Trophoblast cell (in vitro differentiated cells and primary cell): ENCODE measurements at regions not wholly inside any gene's neighbourhood (a gene's known extent, or its start where the extent isn't known, plus 50 kb on each side); places are given as distances from the start of the nearest gene placed in this dataset.

Experiments used
- DNase-seq, 2 donors: peaks; one replicate each; pipeline ENCODE4 v3.0.0-alpha.2; 2016
- H2AFZ ChIP-seq: 2 replicates; pipeline ENCODE4 v1.6.1; 2013; ENCODE audit warnings: low read length, moderate library complexity, mild to moderate bottlenecking; ENCODE audit not compliant: insufficient read depth, poor library complexity
- H2AK5ac ChIP-seq: 2 replicates; pipeline ENCODE4 v1.6.1; 2013; ENCODE audit warnings: mild to moderate bottlenecking, low read length
- H2BK120ac ChIP-seq: 2 replicates; pipeline ENCODE4 v1.6.1; 2013; ENCODE audit warnings: low read length, mild to moderate bottlenecking, moderate library complexity; ENCODE audit not compliant: insufficient read depth, poor library complexity
- H2BK12ac ChIP-seq: 2 replicates; pipeline ENCODE4 v1.6.1; 2013; ENCODE audit warnings: mild to moderate bottlenecking, low read length, moderate library complexity
- H2BK5ac ChIP-seq: 2 replicates; pipeline ENCODE4 v1.6.1; 2013; ENCODE audit warnings: low read length, low read depth, moderate library complexity, mild to moderate bottlenecking; ENCODE audit not compliant: poor library complexity
- H3K14ac ChIP-seq: 2 replicates; pipeline ENCODE4 v1.6.1; 2013; ENCODE audit warnings: mild to moderate bottlenecking, low read length
- H3K18ac ChIP-seq: 2 replicates; pipeline ENCODE4 v1.6.1; 2013; ENCODE audit warnings: mild to moderate bottlenecking, low read length
- H3K23ac ChIP-seq: 2 replicates; pipeline ENCODE4 v1.6.1; 2013; ENCODE audit warnings: low read length
- H3K27ac ChIP-seq: 2 replicates; pipeline ENCODE4 v1.5.1; 2013; ENCODE audit warnings: low read depth, mild to moderate bottlenecking, inconsistent platforms, low read length, moderate library complexity
- H3K27me3 ChIP-seq: 2 replicates; pipeline ENCODE4 v1.6.1; 2013; ENCODE audit warnings: inconsistent platforms, mild to moderate bottlenecking, low read length, moderate library complexity; ENCODE audit not compliant: insufficient read depth
- H3K36me3 ChIP-seq, 2 experiments: 1 replicate in 1 of 2; 2 replicates in 1 of 2; pipeline ENCODE4 v1.6.1; 2013; ENCODE audit warnings: low read length in 2 of 2, mild to moderate bottlenecking in 2 of 2, moderate library complexity in 1 of 2; ENCODE audit not compliant: insufficient read depth in 2 of 2, control insufficient read depth in 1 of 2
- H3K4ac ChIP-seq: 2 replicates; pipeline ENCODE4 v1.6.1; 2013; ENCODE audit warnings: low read depth, mild to moderate bottlenecking, low read length, moderate library complexity
- H3K4me1 ChIP-seq, 2 experiments: 1 replicate in 1 of 2; 2 replicates in 1 of 2; pipeline ENCODE4 v1.6.1; 2013; ENCODE audit warnings: low read length in 2 of 2, mild to moderate bottlenecking in 2 of 2, moderate library complexity in 1 of 2; ENCODE audit not compliant: insufficient read depth in 2 of 2, control insufficient read depth in 1 of 2
- H3K4me2 ChIP-seq: 2 replicates; pipeline ENCODE4 v1.6.1; 2013; ENCODE audit warnings: inconsistent platforms, mild to moderate bottlenecking, low read length, moderate library complexity
- H3K4me3 ChIP-seq: 2 replicates; pipeline ENCODE4 v1.5.1; 2013; ENCODE audit warnings: mild to moderate bottlenecking, low read depth, low read length, inconsistent platforms
- H3K79me1 ChIP-seq: one replicate; pipeline ENCODE4 v1.6.1; 2013; ENCODE audit warnings: low read length
- H3K79me2 ChIP-seq: 2 replicates; pipeline ENCODE4 v1.6.1; 2013; ENCODE audit warnings: low read length, mild to moderate bottlenecking; ENCODE audit not compliant: control insufficient read depth, insufficient read depth, poor library complexity
- H3K9ac ChIP-seq: 2 replicates; pipeline ENCODE4 v1.6.1; 2013; ENCODE audit warnings: mild to moderate bottlenecking, low read length
- H3K9me3 ChIP-seq: 2 replicates; pipeline ENCODE4 v1.6.1; 2013; ENCODE audit warnings: low read depth, mild to moderate bottlenecking, control low read depth, inconsistent platforms, low read length; ENCODE audit not compliant: insufficient read depth
- H4K12ac ChIP-seq: 2 replicates; pipeline ENCODE4 v1.6.1; 2013; ENCODE audit warnings: low read depth, mild to moderate bottlenecking, low read length, moderate library complexity
- H4K8ac ChIP-seq: 2 replicates; pipeline ENCODE4 v1.6.1; 2013; ENCODE audit warnings: low read depth, mild to moderate bottlenecking, low read length, moderate library complexity
- H4K91ac ChIP-seq: one replicate; pipeline ENCODE4 v1.6.1; 2013; ENCODE audit warnings: low read depth, mild to moderate bottlenecking, low read length, moderate library complexity
- WGBS: extraction: QIAGEN DNeasy Blood & Tissue Kit; methylation state at CpG from one replicate; pipeline ENCODE4 v1.1.7; 2013; ENCODE audit warnings: missing lambda C conversion rate; ENCODE audit not compliant: insufficient read length, insufficient coverage; ENCODE audit errors: extremely low coverage; 5-methylcytosine and 5-hydroxymethylcytosine counted together

DNA sequence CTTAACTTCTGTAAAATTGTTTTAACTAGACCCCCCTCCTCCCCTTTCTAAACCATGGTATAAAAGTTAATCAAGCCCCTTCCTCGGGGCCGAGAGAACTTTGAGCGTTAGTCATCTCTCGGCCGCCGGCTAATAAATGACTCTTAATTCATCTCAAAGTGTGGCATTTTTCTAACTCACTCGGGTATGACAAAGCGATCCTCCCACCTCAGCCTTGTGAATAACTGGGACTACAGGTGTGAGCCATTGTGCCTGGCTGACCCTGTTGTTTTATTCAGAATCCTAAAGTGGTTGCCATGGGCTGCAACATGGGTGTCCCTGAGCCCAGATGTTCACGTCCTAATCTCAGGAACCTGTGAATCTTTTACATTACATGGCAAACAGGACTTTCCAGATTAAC lies 540.7 kb upstream of the AMELY start:
- peaks cover 10% of the 10 kb centered on the region for H3K79me1 ChIP-seq
- no peak overlapping the region for H2BK12ac ChIP-seq
- no peak overlapping the region for H2BK120ac ChIP-seq
- no peak overlapping the region for H2BK5ac ChIP-seq
- H3K23ac ChIP-seq: no peak overlapping the region
- no peaks in the 10 kb centered on the region for H3K79me2 ChIP-seq
- H4K12ac ChIP-seq: no peak overlapping the region
- H3K9ac ChIP-seq: no peak overlapping the region
- H3K4me3 ChIP-seq: no peak overlapping the region
- no peak overlapping the region for H3K27ac ChIP-seq
- H3K14ac ChIP-seq: no peak overlapping the region
- no CpG with 5 or more reads among the region's 9 CpGs for WGBS
- no peaks in the 10 kb centered on the region for H3K36me3 ChIP-seq
- H2AK5ac ChIP-seq: no peak overlapping the region
- H3K27me3 ChIP-seq: no peaks in the 10 kb centered on the region
- H3K4me1 ChIP-seq: peaks cover 0 to 2% of the 10 kb centered on the region in 2 experiments
- no peak overlapping the region for H3K4me2 ChIP-seq
- H3K9me3 ChIP-seq: no peaks in the 10 kb centered on the region
- no peak overlapping the region for H2AFZ ChIP-seq
- H4K8ac ChIP-seq: no peak overlapping the region
- peak overlapping the region; percentile 43 for H4K91ac ChIP-seq
- H3K4ac ChIP-seq: no peak overlapping the region
- H3K18ac ChIP-seq: no peak overlapping the region
- no peak for DNase-seq

DNA sequence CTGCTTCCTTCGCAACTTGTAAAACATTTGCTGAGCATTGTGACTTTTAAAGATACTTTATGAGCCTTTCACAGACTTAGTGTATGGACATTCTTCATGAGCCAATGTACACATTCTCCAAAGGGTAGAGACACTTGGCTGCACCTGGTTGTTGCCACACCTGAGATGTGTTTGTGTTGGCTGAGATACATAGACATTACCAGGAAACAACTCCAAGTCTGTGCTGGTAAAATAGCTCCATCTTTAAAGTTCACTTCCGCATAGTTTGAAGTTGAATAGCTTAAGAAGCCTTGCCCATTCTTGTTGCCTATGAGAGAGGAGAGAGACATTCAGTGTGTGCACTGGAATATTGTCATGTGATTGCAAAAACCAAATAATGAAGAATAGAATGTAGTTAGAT lies 538.3 kb upstream of the AMELY start:
- H4K91ac ChIP-seq: no peak overlapping the region
- no peak overlapping the region for H4K8ac ChIP-seq
- H2BK120ac ChIP-seq: no peak overlapping the region
- H3K9me3 ChIP-seq: no peaks in the 10 kb centered on the region
- H3K9ac ChIP-seq: no peak overlapping the region
- DNase-seq: no peak
- H2AK5ac ChIP-seq: no peak overlapping the region
- no peaks in the 10 kb centered on the region for H3K4me1 ChIP-seq
- no peak overlapping the region for H4K12ac ChIP-seq
- WGBS: no CpG with 5 or more reads among the region's 2 CpGs
- H3K23ac ChIP-seq: no peak overlapping the region
- H3K27me3 ChIP-seq: no peaks in the 10 kb centered on the region
- H3K14ac ChIP-seq: no peak overlapping the region
- no peaks in the 10 kb centered on the region for H3K79me2 ChIP-seq
- no peaks in the 10 kb centered on the region for H3K36me3 ChIP-seq
- H3K4me3 ChIP-seq: no peak overlapping the region
- H3K18ac ChIP-seq: no peak overlapping the region
- H3K79me1 ChIP-seq: peaks cover 7% of the 10 kb centered on the region
- no peak overlapping the region for H2AFZ ChIP-seq
- H3K4ac ChIP-seq: no peak overlapping the region
- no peak overlapping the region for H3K4me2 ChIP-seq
- no peak overlapping the region for H2BK5ac ChIP-seq
- H3K27ac ChIP-seq: no peak overlapping the region
- H2BK12ac ChIP-seq: no peak overlapping the region

DNA sequence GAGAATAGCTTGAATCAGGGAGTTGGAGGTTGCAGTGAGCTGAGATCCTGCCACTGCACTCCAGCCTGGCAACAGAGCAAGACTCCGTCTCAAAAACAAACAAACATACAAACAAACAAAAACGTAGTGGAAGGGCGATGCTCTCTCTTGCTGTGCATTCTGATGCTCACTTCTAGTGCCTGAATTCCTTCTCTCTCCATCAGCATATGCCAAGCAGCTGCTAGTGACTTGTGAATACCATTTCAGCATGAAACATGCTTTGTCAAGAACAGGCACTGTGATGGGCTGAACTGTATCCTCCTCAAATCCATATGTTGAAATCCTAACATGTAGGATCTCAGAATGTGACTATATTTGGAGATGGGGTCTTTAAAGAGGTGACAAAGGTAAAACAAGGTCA lies 537.1 kb upstream of the AMELY start:
- H2BK5ac ChIP-seq: no peak overlapping the region
- H4K8ac ChIP-seq: no peak overlapping the region
- H3K4me1 ChIP-seq: no peaks in the 10 kb centered on the region

DNA sequence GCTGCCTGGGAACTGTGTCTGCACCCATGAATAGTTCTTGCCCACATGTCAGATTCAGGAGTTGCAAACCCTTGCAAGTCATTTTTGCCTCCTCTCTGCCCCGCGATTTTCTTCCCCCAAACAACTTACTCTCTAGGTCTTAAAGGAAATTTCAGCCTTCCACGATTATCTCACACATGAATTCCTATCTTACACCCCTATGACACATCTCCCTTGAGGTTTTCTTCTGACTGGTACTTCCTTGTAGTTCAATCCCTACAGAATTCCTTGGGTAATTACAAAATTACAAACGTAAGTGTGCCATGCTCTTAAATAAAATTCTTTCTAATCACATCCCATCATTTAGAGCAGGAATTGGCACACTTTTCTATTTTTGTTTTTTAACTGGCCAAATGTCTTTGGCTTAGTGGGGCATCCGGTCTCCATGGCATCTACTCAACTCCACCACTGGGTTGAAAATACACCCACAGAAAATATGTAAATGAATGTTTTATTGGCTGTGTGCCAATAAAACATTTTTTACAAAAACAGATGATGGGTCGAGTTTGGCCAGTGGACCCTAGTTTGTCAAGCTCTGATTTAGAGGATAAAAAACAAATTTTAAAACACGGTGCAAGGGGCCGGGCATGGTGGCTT lies 536.4 kb upstream of the AMELY start:
- no peak overlapping the region for H3K4me3 ChIP-seq
- no peaks in the 10 kb centered on the region for H3K4me1 ChIP-seq
- H2BK12ac ChIP-seq: no peak overlapping the region
- H2BK5ac ChIP-seq: no peak overlapping the region
- DNase-seq: no peak
- H3K79me1 ChIP-seq: peaks cover 2% of the 10 kb centered on the region
- H3K4me2 ChIP-seq: no peak overlapping the region
- H2BK120ac ChIP-seq: no peak overlapping the region
- no peak overlapping the region for H2AFZ ChIP-seq
- H2AK5ac ChIP-seq: no peak overlapping the region
- no peaks in the 10 kb centered on the region for H3K27me3 ChIP-seq
- no peak overlapping the region for H3K27ac ChIP-seq
- H4K8ac ChIP-seq: no peak overlapping the region
- H3K9me3 ChIP-seq: no peaks in the 10 kb centered on the region
- no peak overlapping the region for H3K4ac ChIP-seq
- H4K12ac ChIP-seq: no peak overlapping the region
- no peak overlapping the region for H3K14ac ChIP-seq
- no peak overlapping the region for H3K18ac ChIP-seq
- H3K36me3 ChIP-seq: no peaks in the 10 kb centered on the region
- H3K9ac ChIP-seq: no peak overlapping the region
- H4K91ac ChIP-seq: no peak overlapping the region
- H3K23ac ChIP-seq: no peak overlapping the region
- no peaks in the 10 kb centered on the region for H3K79me2 ChIP-seq
- WGBS: no CpG with 5 or more reads among the region's 8 CpGs

More for the DNA sequence above, 537.1 kb upstream of the AMELY start:
- Histone ChIP-seq H2BK120ac (no peak overlapping the region), H3K27ac (no peak overlapping the region), H3K23ac (no peak overlapping the region), H4K12ac (no peak overlapping the region), H3K27me3 (no peaks in the 10 kb centered on the region), H3K9ac (no peak overlapping the region), H3K4me2 (no peak overlapping the region), H4K91ac (no peak overlapping the region), H3K14ac (no peak overlapping the region), H3K4me3 (no peak overlapping the region), H3K4ac (no peak overlapping the region), H2AFZ (no peak overlapping the region), H3K18ac (no peak overlapping the region), H3K9me3 (no peaks in the 10 kb centered on the region), H3K79me1 (peaks cover 2% of the 10 kb centered on the region), H2BK12ac (no peak overlapping the region), H3K36me3 (no peaks in the 10 kb centered on the region), H3K79me2 (no peaks in the 10 kb centered on the region), H2AK5ac (no peak overlapping the region)
- DNase-seq: no peak
- WGBS: no CpG with 5 or more reads among the region's 3 CpGs
